Activated naive CD4-positive, alpha-beta T cell treated with anti-CD3 and anti-CD28 coated beads, Interleukin-2, amount 50 U/mL, for 24 hours (primary cell): ENCODE measurements at regions not wholly inside any gene's neighbourhood (a gene's known extent, or its start where the extent isn't known, plus 50 kb on each side); places are given as distances from the start of the nearest gene placed in this dataset.

Experiments used
- H3K27ac Mint-ChIP-seq: one replicate; pipeline ENCODE4 v1.8.0; 2021; ENCODE audit warnings: mild to moderate bottlenecking, mixed read lengths
- H3K27me3 Mint-ChIP-seq: one replicate; pipeline ENCODE4 v1.8.0; 2021; ENCODE audit warnings: mixed read lengths
- H3K36me3 Mint-ChIP-seq: one replicate; pipeline ENCODE4 v1.8.0; 2021; ENCODE audit warnings: mixed read lengths
- H3K4me1 Mint-ChIP-seq: one replicate; pipeline ENCODE4 v1.8.0; 2021; ENCODE audit warnings: mixed read lengths
- H3K4me3 Mint-ChIP-seq: one replicate; pipeline ENCODE4 v1.8.0; 2021; ENCODE audit warnings: mild to moderate bottlenecking, mixed read lengths
- H3K9me3 Mint-ChIP-seq: one replicate; pipeline ENCODE4 v1.8.0; 2021; ENCODE audit warnings: mixed read lengths

DNA sequence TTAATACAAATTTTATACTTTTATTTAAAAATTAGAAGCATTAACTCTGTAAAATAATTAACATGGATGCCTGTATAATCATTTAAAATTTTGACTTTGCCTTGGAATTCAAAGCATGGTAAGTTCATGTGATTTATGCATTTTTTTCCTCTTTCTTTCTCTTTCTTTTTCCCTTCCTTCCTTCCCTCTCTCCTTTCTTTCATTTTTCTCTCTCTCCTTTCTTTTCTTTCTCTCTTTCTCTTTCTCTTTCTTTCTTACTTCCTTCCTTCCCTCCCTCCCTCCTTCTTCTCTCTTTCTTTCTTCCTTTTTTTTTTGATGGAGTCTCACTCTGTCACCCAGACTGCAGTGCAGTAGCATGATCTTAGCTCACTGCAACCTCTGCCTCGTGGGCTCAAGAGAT is 53.8 kb upstream of the P3H2 start:
- no peak overlapping the region for H3K27ac Mint-ChIP-seq
- no peaks in the 10 kb centered on the region for H3K36me3 Mint-ChIP-seq
- peaks cover 13% of the 10 kb centered on the region for H3K27me3 Mint-ChIP-seq
- H3K4me1 Mint-ChIP-seq: peaks cover 15% of the 10 kb centered on the region
- no peak overlapping the region for H3K4me3 Mint-ChIP-seq
- no peaks in the 10 kb centered on the region for H3K9me3 Mint-ChIP-seq

- no peak overlapping the region for H3K4me3 Mint-ChIP-seq
- no peaks in the 10 kb centered on the region for H3K9me3 Mint-ChIP-seq
- peaks cover 13% of the 10 kb centered on the region for H3K27me3 Mint-ChIP-seq
Observed at GRCh38 chr3:190173426-190173825, 52.7 kb upstream of the P3H2 start.

GRCh38 chr3:190172751-190173150 is 52.1 kb upstream of the P3H2 start:
- peaks cover 11% of the 10 kb centered on the region for H3K27me3 Mint-ChIP-seq
- no peak overlapping the region for H3K4me3 Mint-ChIP-seq
- H3K9me3 Mint-ChIP-seq: no peaks in the 10 kb centered on the region
- H3K4me1 Mint-ChIP-seq: peaks cover 28% of the 10 kb centered on the region
- no peaks in the 10 kb centered on the region for H3K36me3 Mint-ChIP-seq
- no peak overlapping the region for H3K27ac Mint-ChIP-seq

More at GRCh38 chr3:190173426-190173825, 52.7 kb upstream of the P3H2 start:
- H3K4me1 Mint-ChIP-seq: peaks cover 22% of the 10 kb centered on the region
- no peak overlapping the region for H3K27ac Mint-ChIP-seq
- H3K36me3 Mint-ChIP-seq: no peaks in the 10 kb centered on the region
